ENCODE measurements at regions not wholly inside any gene's neighbourhood (a gene's known extent, or its start where the extent isn't known, plus 50 kb on each side); places are given as distances from the start of the nearest gene placed in this dataset.
"Not testable (repeated sequence)": the region's sequence is repeated elsewhere in the genome, so short reads cannot be mapped to it uniquely, and the experiment has no call there.

DNA sequence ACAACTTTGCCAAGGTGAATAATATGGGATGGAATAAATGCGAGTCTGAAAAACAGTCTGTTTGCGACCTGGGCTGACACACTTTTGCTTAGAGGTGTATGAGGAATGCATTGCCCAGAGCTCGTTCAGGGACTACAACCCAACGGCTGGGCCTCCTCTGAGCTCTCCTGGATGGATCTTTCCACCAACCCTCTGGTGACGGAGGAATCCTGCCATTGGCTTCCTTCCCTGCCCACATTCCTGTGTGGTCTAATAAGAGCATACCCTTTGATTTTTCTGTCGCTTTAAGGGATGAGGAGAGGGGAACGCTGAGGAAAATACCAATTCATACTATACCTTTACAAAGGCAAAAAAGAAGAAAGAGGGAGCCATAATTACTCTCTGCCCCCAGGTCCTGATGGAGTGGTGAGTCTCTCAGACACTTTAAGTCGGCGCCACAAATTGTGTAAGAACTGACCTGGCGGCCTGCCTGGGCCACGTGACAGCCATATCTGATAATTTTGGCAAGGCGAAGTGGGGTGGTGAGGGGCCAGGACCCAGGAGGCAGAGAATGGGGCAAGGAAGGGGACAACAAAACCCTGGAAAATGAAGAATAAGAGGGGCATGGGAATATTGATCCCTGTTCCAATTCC is 265.2 kb upstream of the MSX2 start:
- no peak for TF ChIP-seq CTCF (IDR thresholded peaks at IDR 0.05)
- Histone ChIP-seq H3K4me3 (no peak overlapping the region), H3K27me3 (no peaks in the 10 kb centered on the region), H3K4me1 (no peaks in the 10 kb centered on the region), H3K9ac (ENCODE audit: low read depth in 2 of 2, low read length in 2 of 2) (no peak overlapping the region), H3K9me3 (no peaks in the 10 kb centered on the region), H3K27ac (no peak overlapping the region), H3K36me3 (no peaks in the 10 kb centered on the region)
- intact Hi-C loops (cut with DNase I) = no loop called here
- no peak for DNase-seq

GRCh38 chr5:174459832-174460448 is 264.4 kb upstream of the MSX2 start:
- Histone ChIP-seq H3K9me3 (no peaks in the 10 kb centered on the region), H3K9ac (ENCODE audit: low read depth in 2 of 2, low read length in 2 of 2) (no peak overlapping the region), H3K27me3 (no peaks in the 10 kb centered on the region), H3K4me3 (no peak overlapping the region), H3K27ac (no peak overlapping the region), H3K4me1 (no peaks in the 10 kb centered on the region), H3K36me3 (no peaks in the 10 kb centered on the region)
- TF ChIP-seq CTCF (IDR thresholded peaks at IDR 0.05) = no peak
- no peak for DNase-seq
- intact Hi-C loops (cut with DNase I) = no loop called here

GRCh38 chr5:174462129-174462528 is 262.3 kb upstream of the MSX2 start:
- H3K27me3 ChIP-seq = no peaks in the 10 kb centered on the region
- no peaks in the 10 kb centered on the region for H3K9me3 ChIP-seq
- no peak overlapping the region for H3K9ac ChIP-seq (ENCODE audit: low read depth in 2 of 2, low read length in 2 of 2)
- no peak overlapping the region for H3K27ac ChIP-seq
- intact Hi-C loops (cut with DNase I) = no loop called here
- no peaks in the 10 kb centered on the region for H3K4me1 ChIP-seq
- H3K4me3 ChIP-seq = no peak overlapping the region
- DNase-seq = no peak
- no peaks in the 10 kb centered on the region for H3K36me3 ChIP-seq
- TF ChIP-seq CTCF (IDR thresholded peaks at IDR 0.05) = no peak

DNA sequence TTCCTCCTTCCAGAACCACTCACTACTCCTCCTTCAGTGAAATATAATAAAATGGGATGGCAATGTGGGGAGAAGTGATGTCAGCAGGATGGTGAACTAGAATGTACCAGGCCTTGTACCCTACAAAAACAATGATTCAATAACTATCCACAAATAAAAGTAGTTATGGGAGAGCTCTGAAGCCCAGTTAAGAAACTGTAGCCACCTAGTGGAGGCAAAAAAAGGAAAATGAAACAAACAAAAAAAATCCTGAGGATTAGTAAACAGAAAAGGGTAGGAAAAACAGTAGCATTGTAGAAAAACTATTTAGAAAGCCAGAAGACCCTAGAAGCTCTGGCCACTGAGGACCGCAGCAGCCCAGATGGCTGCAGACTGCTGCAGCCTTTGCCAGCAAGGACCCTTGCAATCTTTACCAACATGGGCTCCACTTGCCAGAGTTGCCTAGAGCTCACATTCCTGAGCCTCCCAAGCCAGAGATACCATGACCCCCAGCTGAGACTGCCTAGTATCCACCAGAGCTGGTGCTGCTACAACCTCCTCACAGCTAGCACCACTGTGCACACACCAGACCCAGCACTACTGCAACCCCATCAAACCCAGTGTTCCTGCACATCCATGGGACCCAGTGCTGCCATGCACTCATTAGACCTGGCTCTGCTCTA is 259.7 kb upstream of the MSX2 start:
- DNase-seq = no peak
- Histone ChIP-seq H3K36me3 (no peaks in the 10 kb centered on the region), H3K9ac (ENCODE audit: low read depth in 2 of 2, low read length in 2 of 2) (no peak overlapping the region), H3K27ac (no peak overlapping the region), H3K27me3 (no peaks in the 10 kb centered on the region), H3K4me1 (no peaks in the 10 kb centered on the region), H3K4me3 (no peak overlapping the region), H3K9me3 (no peaks in the 10 kb centered on the region)
- intact Hi-C loops (cut with DNase I) = no loop called here
- no peak for TF ChIP-seq CTCF (IDR thresholded peaks at IDR 0.05)

GRCh38 chr5:174471528-174471927 is 252.9 kb upstream of the MSX2 start:
- DNase-seq; H3K9ac ChIP-seq (ENCODE audit: low read depth in 2 of 2, low read length in 2 of 2); H3K27me3 ChIP-seq; H3K36me3 ChIP-seq; H3K27ac ChIP-seq; H3K4me1 ChIP-seq; H3K9me3 ChIP-seq; H3K4me3 ChIP-seq; intact Hi-C loops (cut with DNase I): not testable (repeated sequence)

DNA sequence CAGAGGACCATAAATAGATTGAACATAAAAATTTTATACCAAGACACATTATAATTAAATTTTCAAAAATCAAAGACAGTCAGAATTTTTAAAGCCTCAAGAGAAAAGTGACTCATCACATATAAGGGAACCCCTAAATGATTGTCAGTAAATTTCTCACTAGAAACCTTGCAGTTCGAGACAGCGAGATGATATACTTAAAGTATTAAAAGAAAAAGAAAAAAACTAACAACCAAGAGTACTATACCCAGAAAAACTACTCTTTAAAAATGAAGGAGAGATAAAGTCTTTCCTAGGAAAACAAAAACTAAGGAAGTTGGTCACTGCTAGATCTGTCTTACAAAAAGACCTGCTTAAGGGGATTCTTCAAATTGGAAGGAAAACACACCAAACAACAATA is 251.4 kb upstream of the MSX2 start:
- DNase-seq = no peak
- intact Hi-C loops (cut with DNase I) = no loop called here
- Histone ChIP-seq H3K9ac (ENCODE audit: low read depth in 2 of 2, low read length in 2 of 2) (no peak overlapping the region), H3K4me1 (no peaks in the 10 kb centered on the region), H3K27ac (no peak overlapping the region), H3K27me3 (no peaks in the 10 kb centered on the region), H3K9me3 (no peaks in the 10 kb centered on the region), H3K4me3 (no peak overlapping the region), H3K36me3 (no peaks in the 10 kb centered on the region)
- no peak for TF ChIP-seq CTCF (IDR thresholded peaks at IDR 0.05)

DNA sequence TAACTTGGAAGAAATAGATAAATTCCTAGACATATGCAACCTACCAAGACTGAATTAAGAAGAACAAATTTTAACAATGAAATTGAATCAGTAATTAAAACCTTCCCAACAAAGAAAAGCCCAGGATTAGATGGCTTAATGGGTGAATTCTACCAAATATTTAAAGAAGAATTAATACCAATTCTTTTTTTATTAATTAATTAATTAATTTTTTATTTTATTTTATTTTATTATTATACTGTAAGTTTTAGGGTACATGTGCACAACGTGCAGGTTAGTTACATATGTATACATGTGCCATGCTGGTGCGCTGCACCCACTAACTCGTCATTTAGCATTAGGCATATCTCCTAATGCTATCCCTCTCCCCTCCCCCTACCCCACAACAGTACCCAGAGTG is 248.4 kb upstream of the MSX2 start:
- DNase-seq; H3K9me3 ChIP-seq; H3K36me3 ChIP-seq; H3K27me3 ChIP-seq; H3K4me1 ChIP-seq; H3K4me3 ChIP-seq; H3K9ac ChIP-seq (ENCODE audit: low read depth in 2 of 2, low read length in 2 of 2); intact Hi-C loops (cut with DNase I); H3K27ac ChIP-seq: not testable (repeated sequence)
